ENCODE measurements at regions not wholly inside any gene's neighbourhood (a gene's known extent, or its start where the extent isn't known, plus 50 kb on each side); places are given as distances from the start of the nearest gene placed in this dataset.
"Not testable (repeated sequence)": the region's sequence is repeated elsewhere in the genome, so short reads cannot be mapped to it uniquely, and the experiment has no call there.

- Mint-ChIP-seq H3K4me3 (ENCODE audit: low read depth) (no peak overlapping the region), H3K36me3 (ENCODE audit: low read depth) (no peaks in the 10 kb centered on the region), H3K9me3 (no peaks in the 10 kb centered on the region), H3K27me3 (ENCODE audit: low read depth) (peaks cover 8% of the 10 kb centered on the region), H3K4me1 (ENCODE audit: low read depth) (peaks cover 4% of the 10 kb centered on the region), H3K27ac (no peak overlapping the region)
- intact Hi-C loops (cut with micrococcal nuclease) = no loop called here
- DNase-seq (ENCODE audit: low spot score) = no peak
These were observed 246.9 kb upstream of the GAS1 start for GRCh38 chr9:87193925-87194868.

- H3K27me3 Mint-ChIP-seq (ENCODE audit: low read depth) = peaks cover 8% of the 10 kb centered on the region
- H3K9me3 Mint-ChIP-seq = no peaks in the 10 kb centered on the region
- H3K4me3 Mint-ChIP-seq (ENCODE audit: low read depth) = no peak overlapping the region
- H3K27ac Mint-ChIP-seq = no peak overlapping the region
- peaks cover 4% of the 10 kb centered on the region for H3K4me1 Mint-ChIP-seq (ENCODE audit: low read depth)
- no peaks in the 10 kb centered on the region for H3K36me3 Mint-ChIP-seq (ENCODE audit: low read depth)
- no peak for DNase-seq (ENCODE audit: low spot score)
- intact Hi-C loops (cut with micrococcal nuclease) = no loop called here
These were observed 248.0 kb upstream of the GAS1 start for GRCh38 chr9:87195306-87195705.

- no peak overlapping the region for H3K4me3 Mint-ChIP-seq (ENCODE audit: low read depth)
- peaks cover 8% of the 10 kb centered on the region for H3K27me3 Mint-ChIP-seq (ENCODE audit: low read depth)
- H3K27ac Mint-ChIP-seq = no peak overlapping the region
- DNase-seq (ENCODE audit: low spot score) = no peak
- H3K9me3 Mint-ChIP-seq = no peaks in the 10 kb centered on the region
- intact Hi-C loops (cut with micrococcal nuclease) = no loop called here
- H3K36me3 Mint-ChIP-seq (ENCODE audit: low read depth) = no peaks in the 10 kb centered on the region
- peaks cover 4% of the 10 kb centered on the region for H3K4me1 Mint-ChIP-seq (ENCODE audit: low read depth)
These were observed 250.2 kb upstream of the GAS1 start for GRCh38 chr9:87197349-87198130.

- intact Hi-C loops (cut with micrococcal nuclease) = no loop called here
- DNase-seq (ENCODE audit: low spot score) = no peak
- no peaks in the 10 kb centered on the region for H3K9me3 Mint-ChIP-seq
- no peaks in the 10 kb centered on the region for H3K36me3 Mint-ChIP-seq (ENCODE audit: low read depth)
- H3K4me1 Mint-ChIP-seq (ENCODE audit: low read depth) = peaks cover 4% of the 10 kb centered on the region
- H3K27ac Mint-ChIP-seq = no peak overlapping the region
- H3K4me3 Mint-ChIP-seq (ENCODE audit: low read depth) = no peak overlapping the region
- H3K27me3 Mint-ChIP-seq (ENCODE audit: low read depth) = peaks cover 5% of the 10 kb centered on the region
These were observed 251.4 kb upstream of the GAS1 start for GRCh38 chr9:87198716-87199115.

GRCh38 chr9:87199278-87199677 is 252.0 kb upstream of the GAS1 start:
- H3K27ac Mint-ChIP-seq = no peak overlapping the region
- H3K4me3 Mint-ChIP-seq (ENCODE audit: low read depth) = no peak overlapping the region
- no peaks in the 10 kb centered on the region for H3K9me3 Mint-ChIP-seq
- no peaks in the 10 kb centered on the region for H3K36me3 Mint-ChIP-seq (ENCODE audit: low read depth)
- H3K27me3 Mint-ChIP-seq (ENCODE audit: low read depth) = peaks cover 5% of the 10 kb centered on the region
- intact Hi-C loops (cut with micrococcal nuclease) = no loop called here
- DNase-seq (ENCODE audit: low spot score) = no peak
- peaks cover 4% of the 10 kb centered on the region for H3K4me1 Mint-ChIP-seq (ENCODE audit: low read depth)

GRCh38 chr9:87199782-87200181 is 252.5 kb upstream of the GAS1 start:
- intact Hi-C loops (cut with micrococcal nuclease) = no loop called here
- H3K36me3 Mint-ChIP-seq (ENCODE audit: low read depth) = no peaks in the 10 kb centered on the region
- no peak overlapping the region for H3K4me3 Mint-ChIP-seq (ENCODE audit: low read depth)
- peaks cover 4% of the 10 kb centered on the region for H3K4me1 Mint-ChIP-seq (ENCODE audit: low read depth)
- H3K27me3 Mint-ChIP-seq (ENCODE audit: low read depth) = peaks cover 5% of the 10 kb centered on the region
- DNase-seq (ENCODE audit: low spot score) = no peak
- no peaks in the 10 kb centered on the region for H3K9me3 Mint-ChIP-seq
- H3K27ac Mint-ChIP-seq = no peak overlapping the region

- Mint-ChIP-seq H3K27me3 (ENCODE audit: low read depth) (peaks cover 4% of the 10 kb centered on the region), H3K4me1 (ENCODE audit: low read depth) (peaks cover 3% of the 10 kb centered on the region), H3K36me3 (ENCODE audit: low read depth) (no peaks in the 10 kb centered on the region), H3K27ac (no peak overlapping the region), H3K4me3 (ENCODE audit: low read depth) (no peak overlapping the region), H3K9me3 (no peaks in the 10 kb centered on the region)
- DNase-seq (ENCODE audit: low spot score) = no peak
- intact Hi-C loops (cut with micrococcal nuclease) = no loop called here
These were observed 254.0 kb upstream of the GAS1 start for GRCh38 chr9:87201351-87201751.

- no peaks in the 10 kb centered on the region for H3K27me3 Mint-ChIP-seq (ENCODE audit: low read depth)
- no peak for DNase-seq (ENCODE audit: low spot score)
- H3K27ac Mint-ChIP-seq = no peak overlapping the region
- intact Hi-C loops (cut with micrococcal nuclease) = no loop called here
- no peak overlapping the region for H3K4me3 Mint-ChIP-seq (ENCODE audit: low read depth)
- no peaks in the 10 kb centered on the region for H3K4me1 Mint-ChIP-seq (ENCODE audit: low read depth)
- no peaks in the 10 kb centered on the region for H3K9me3 Mint-ChIP-seq
- H3K36me3 Mint-ChIP-seq (ENCODE audit: low read depth) = no peaks in the 10 kb centered on the region
These were observed 258.9 kb upstream of the GAS1 start for GRCh38 chr9:87206064-87206661.

- H3K9me3 Mint-ChIP-seq; H3K36me3 Mint-ChIP-seq (ENCODE audit: low read depth); H3K4me1 Mint-ChIP-seq (ENCODE audit: low read depth); H3K27ac Mint-ChIP-seq; H3K4me3 Mint-ChIP-seq (ENCODE audit: low read depth); DNase-seq (ENCODE audit: low spot score); intact Hi-C loops (cut with micrococcal nuclease); H3K27me3 Mint-ChIP-seq (ENCODE audit: low read depth): not testable (repeated sequence)
These were observed 263.4 kb upstream of the GAS1 start for GRCh38 chr9:87210658-87211057.

GRCh38 chr9:87211669-87212068 is 264.4 kb upstream of the GAS1 start:
- intact Hi-C loops (cut with micrococcal nuclease) = no loop called here
- DNase-seq (ENCODE audit: low spot score) = no peak
- no peak overlapping the region for H3K4me3 Mint-ChIP-seq (ENCODE audit: low read depth)
- no peaks in the 10 kb centered on the region for H3K9me3 Mint-ChIP-seq
- H3K4me1 Mint-ChIP-seq (ENCODE audit: low read depth) = no peaks in the 10 kb centered on the region
- H3K36me3 Mint-ChIP-seq (ENCODE audit: low read depth) = no peaks in the 10 kb centered on the region
- H3K27ac Mint-ChIP-seq = no peak overlapping the region
- H3K27me3 Mint-ChIP-seq (ENCODE audit: low read depth) = no peaks in the 10 kb centered on the region

- DNase-seq (ENCODE audit: low spot score) = no peak
- H3K27me3 Mint-ChIP-seq (ENCODE audit: low read depth) = no peaks in the 10 kb centered on the region
- H3K9me3 Mint-ChIP-seq = no peaks in the 10 kb centered on the region
- no peak overlapping the region for H3K4me3 Mint-ChIP-seq (ENCODE audit: low read depth)
- no peaks in the 10 kb centered on the region for H3K4me1 Mint-ChIP-seq (ENCODE audit: low read depth)
- H3K27ac Mint-ChIP-seq = no peak overlapping the region
- H3K36me3 Mint-ChIP-seq (ENCODE audit: low read depth) = no peaks in the 10 kb centered on the region
- intact Hi-C loops (cut with micrococcal nuclease) = no loop called here
These were observed 265.3 kb upstream of the GAS1 start for GRCh38 chr9:87212605-87213021.

GRCh38 chr9:87213948-87214347 is 266.6 kb upstream of the GAS1 start:
- H3K36me3 Mint-ChIP-seq (ENCODE audit: low read depth) = no peaks in the 10 kb centered on the region
- H3K27me3 Mint-ChIP-seq (ENCODE audit: low read depth) = peaks cover 1% of the 10 kb centered on the region
- H3K27ac Mint-ChIP-seq = no peak overlapping the region
- H3K4me3 Mint-ChIP-seq (ENCODE audit: low read depth) = no peak overlapping the region
- H3K9me3 Mint-ChIP-seq = no peaks in the 10 kb centered on the region
- intact Hi-C loops (cut with micrococcal nuclease) = no loop called here
- H3K4me1 Mint-ChIP-seq (ENCODE audit: low read depth) = no peaks in the 10 kb centered on the region
- DNase-seq (ENCODE audit: low spot score) = no peak

- Mint-ChIP-seq H3K27me3 (ENCODE audit: low read depth) (peaks cover 1% of the 10 kb centered on the region), H3K4me1 (ENCODE audit: low read depth) (no peaks in the 10 kb centered on the region), H3K4me3 (ENCODE audit: low read depth) (no peak overlapping the region), H3K9me3 (no peaks in the 10 kb centered on the region), H3K36me3 (ENCODE audit: low read depth) (no peaks in the 10 kb centered on the region), H3K27ac (no peak overlapping the region)
- intact Hi-C loops (cut with micrococcal nuclease) = no loop called here
- DNase-seq (ENCODE audit: low spot score) = no peak
These were observed 267.7 kb upstream of the GAS1 start for GRCh38 chr9:87214991-87215390.

Data from activated T-helper 2 cell treated with anti-CD3 and anti-CD28 coated beads, Interferon-gamma antibody, Interleukin-2, Interleukin-4, amounts not matched to agents 10 μg/mL and 5 μg/mL and 100 μg/mL, durations not matched to agents 14 hours and 24 hours and 36 hours (primary cell).